ENCODE measurements at regions not wholly inside any gene's neighbourhood (a gene's known extent, or its start where the extent isn't known, plus 50 kb on each side); places are given as distances from the start of the nearest gene placed in this dataset.
"Not testable (repeated sequence)": the region's sequence is repeated elsewhere in the genome, so short reads cannot be mapped to it uniquely, and the experiment has no call there.

- no peak for DNase-seq
These were observed 292.7 kb downstream of the RPS24 start for GRCh38 chr10:78326372-78326771.

DNA sequence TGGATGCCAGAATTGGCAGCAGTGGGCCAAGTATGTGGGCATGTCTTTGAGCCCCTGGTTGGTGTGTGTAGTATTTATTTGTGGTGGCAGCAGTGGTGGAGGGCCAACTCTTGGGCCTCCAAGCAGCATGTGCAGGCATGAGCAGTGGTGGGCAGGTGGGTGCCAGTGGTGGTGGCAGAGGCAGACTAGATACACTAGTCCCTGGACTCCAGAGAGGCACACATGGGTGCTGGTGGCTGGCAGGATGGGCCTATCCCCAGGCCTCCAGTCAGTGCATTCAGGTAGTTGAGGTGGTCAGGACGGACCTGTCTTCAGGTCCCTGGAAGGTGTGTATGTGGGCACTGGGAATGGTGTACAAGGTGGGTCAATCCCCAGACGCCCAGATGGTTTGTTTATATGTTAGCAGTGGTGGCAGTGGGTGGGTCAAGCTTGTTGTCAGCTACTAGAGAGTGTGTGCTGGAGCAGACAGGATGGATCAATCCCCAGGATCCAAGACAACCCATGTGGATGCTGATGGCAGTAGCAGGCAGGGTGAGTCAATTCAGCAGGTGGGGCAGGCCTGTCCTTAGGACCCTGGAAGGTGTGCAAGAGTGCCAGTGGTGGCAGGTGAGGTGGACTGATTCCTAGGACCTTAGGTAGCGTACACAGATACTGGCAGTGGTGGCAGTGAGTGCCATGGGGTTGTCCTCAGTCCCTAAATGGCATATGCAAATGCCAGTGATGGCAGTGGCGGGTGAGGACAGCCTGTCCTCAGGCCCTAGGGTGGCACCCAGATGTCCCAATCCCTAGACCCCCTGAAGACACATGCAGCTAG, 294.3 kb downstream of the RPS24 start:
- no peak for DNase-seq

DNA sequence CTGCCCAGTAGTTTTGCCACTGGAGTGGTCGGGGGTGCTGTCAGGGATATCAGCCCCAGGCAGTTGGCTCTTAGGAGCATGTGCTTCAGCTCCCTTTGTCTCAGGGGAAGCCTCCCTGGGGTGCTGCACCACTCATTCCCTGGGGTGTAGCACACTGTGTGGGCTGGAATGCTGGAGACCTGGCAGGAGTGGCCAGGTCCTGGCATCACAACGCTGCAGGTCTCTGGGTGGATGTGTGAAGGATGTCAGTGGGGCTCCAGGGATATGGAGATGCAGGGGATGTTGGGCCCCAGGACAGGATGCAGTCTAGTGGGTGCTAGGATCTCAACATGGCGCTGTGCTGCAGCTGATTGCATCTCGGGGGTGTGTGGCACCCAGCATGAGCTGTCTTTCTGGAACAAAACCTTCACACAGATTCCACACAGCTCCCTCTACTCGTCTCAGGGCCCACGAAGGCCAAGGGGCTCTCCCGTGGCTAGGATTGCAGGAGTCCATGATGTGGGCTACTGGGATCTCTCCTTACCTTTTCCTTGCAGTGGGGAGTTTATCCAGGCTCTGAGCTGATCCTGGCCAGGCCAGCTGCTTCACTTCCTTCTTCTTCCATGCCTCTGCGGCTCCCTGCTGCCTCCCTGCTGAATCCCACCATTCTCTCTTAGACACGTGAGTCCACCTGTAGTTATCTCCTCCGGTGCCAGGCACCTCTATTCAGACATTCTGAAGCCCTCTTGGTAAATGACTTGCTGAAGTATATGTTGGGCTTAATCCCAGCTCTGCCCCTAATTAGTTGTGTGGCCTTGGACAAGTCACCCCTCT, 295.1 kb downstream of the RPS24 start:
- no peak for DNase-seq

DNA sequence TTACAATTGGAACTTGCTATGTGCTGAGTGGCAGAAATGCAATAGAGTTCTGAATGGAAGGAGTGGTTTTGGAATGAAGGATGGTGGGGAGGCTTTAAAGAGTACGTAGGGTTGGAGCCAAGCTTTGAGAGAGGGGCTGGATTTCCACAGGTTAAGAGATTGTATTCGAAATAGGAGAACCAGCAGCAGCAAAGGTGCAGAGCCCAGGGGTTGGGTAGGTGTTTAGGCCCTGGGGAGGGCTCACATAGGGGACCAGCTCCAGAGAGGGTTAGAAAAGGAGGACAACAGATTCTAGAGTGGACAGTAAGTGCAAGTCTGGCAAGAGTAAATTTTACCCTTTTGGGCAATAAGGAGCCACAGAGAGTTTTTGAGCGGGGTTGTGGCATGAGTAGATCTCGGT, 297.2 kb downstream of the RPS24 start:
- DNase-seq, result no peak

DNA sequence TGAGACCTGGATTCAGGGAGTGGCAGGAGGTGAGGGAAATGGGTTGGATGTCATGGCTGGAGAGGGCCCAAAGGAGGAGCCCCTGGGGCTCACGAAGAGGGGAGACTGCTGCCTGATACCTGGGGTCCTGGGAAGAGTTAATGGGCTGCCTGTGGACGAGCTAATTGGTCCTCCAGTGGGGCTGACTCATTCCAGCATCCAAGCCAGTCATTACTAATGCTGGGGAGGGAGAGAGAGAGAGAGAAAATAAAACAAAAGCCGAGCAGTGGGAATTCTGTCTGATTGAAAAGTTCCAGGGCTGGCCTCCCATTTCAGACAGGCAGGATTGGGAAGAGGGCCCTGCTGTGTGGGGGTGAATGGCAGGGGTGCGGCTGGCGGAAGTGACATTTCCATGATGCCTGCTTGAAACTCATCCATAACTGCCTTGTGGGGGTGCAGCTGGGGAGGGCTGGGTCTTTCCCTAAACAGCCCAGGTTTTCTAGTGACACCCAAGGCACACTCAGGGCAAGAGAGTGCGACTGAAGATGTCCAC, 297.8 kb downstream of the RPS24 start:
- DNase-seq, result no peak

DNA sequence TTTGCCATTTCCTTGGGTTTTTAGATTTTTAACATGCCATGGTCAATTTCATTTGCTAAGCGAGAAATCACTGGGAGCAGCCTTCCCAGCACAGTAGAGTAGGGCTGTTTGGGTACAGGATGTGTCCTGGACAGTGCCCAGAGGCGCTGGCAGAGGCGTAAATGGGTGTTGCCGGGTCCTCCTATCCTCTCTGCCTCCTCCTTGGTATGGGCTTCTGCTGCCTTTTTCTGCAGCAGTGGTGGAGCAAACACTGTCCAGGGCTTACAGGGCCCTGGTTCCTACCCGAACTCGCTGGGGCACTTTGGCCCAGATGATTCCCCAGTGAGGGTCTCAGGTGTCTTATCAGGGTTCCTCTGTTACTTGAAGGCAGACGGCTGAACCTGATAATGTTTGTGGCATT, 298.3 kb downstream of the RPS24 start:
- no peak for DNase-seq

- no peak for DNase-seq
These were observed 299.0 kb downstream of the RPS24 start for GRCh38 chr10:78332657-78333056.

GRCh38 chr10:78333362-78334143, 299.9 kb downstream of the RPS24 start:
- no peak for DNase-seq

DNA sequence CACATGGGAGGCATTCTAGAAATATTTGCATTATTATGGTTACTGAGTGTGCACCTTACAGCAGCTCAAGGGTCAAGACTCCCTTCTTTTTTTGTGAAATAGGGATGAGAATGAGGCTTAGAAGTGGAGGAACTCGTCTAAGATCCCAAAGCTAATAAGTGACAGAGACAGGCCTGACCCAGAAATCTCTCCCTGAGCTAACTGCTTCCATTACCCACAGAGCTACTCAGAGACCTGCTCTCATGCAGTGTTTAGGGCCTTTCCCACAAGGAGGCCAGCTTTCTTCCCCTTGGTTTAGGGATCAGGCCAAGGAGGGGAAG, 301.7 kb downstream of the RPS24 start:
- no peak for DNase-seq

DNA sequence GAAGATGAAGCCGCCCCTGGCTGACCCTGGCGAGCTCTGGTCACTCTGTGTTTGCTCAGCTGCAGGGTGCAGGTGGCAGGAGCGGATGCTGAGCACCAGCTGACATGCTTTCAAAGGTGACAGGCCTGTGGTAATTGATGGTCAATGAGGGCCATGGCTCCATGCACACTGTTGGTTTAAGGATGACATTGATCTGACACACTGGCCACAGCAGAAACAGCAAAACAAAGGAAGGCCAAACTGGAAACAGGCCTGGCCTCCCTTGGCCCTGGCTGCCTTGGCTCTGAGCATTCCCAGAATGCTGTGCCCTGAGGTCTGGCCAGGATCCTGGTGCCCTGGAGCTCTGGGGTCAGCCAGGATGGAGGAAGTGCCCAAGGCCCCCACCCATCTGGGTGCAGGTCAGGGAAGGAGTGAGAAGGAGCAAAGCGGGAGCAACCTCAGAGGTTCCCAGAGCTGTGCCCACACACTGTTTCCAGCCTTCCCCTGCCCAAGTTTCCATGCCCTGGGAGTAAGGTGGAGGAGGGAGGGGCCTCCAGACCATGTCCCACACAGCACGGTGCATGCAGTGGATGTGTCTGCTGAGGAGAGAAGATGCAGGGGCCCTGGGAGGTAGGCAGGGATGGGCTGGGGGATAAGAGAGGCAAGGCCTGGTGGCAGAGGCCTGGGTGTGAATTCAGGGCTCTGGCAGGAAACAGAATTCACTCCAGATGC, 302.2 kb downstream of the RPS24 start:
- DNase-seq, result no peak

GRCh38 chr10:78336402-78336791, 302.7 kb downstream of the RPS24 start:
- DNase-seq, result no peak

DNA sequence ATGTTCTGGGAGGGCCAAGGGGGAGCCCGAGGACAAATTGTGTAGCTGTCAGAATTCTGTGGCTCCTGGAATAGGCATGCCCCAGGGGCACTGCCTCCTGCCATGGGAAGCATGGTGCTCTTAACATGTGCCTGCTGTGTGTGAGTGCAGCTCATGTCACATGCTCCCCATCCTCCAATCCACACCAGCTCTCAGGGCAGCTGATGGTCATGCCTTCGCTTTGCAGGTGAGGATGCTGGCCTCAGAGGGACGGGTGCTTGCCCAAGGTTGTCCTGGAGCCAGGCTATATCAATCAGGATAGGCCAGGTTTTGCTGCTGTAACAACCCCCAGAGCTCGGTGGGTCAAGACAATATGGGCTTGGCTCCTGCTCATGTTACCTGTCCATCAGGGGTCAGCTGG, 303.4 kb downstream of the RPS24 start:
- no peak for DNase-seq

DNA sequence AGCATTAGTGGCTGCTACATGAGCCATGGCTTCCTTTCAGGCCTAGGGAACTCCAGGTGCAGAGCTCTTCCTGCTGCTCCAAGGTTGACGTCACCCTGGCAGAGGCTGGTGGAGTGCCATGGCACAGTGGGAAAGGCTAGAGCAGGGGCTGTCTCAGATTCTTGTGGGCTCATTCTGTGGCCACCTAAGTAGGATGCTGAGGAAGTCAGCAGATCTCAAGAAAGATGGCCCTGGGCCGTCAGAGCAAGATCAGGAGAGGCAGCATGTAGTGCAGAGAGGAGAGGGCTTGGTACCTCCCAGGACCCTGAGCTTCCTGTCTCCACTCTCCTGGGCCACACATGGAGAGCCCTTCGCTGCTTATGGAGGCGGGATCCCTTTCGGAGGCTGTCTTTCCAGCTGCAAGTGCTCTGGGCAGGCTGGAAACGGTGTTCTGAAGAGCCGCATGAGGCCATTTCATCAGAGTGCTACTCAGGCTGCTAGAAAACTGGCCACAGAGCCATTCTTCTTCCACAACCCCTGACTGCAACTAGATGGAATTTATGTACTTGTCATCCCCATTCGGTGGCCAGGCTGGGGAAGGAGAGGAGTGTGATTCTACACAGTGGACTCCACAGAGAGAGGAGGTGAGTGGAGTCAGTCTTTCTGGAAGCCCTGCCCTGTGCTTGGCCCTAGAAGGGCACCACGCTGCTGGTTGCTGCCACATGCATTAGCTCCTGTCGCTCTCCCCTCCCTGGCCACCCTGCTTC, 304.2 kb downstream of the RPS24 start:
- DNase-seq, result no peak

- no peak for DNase-seq
These were observed 305.1 kb downstream of the RPS24 start for GRCh38 chr10:78338717-78339116.

DNA sequence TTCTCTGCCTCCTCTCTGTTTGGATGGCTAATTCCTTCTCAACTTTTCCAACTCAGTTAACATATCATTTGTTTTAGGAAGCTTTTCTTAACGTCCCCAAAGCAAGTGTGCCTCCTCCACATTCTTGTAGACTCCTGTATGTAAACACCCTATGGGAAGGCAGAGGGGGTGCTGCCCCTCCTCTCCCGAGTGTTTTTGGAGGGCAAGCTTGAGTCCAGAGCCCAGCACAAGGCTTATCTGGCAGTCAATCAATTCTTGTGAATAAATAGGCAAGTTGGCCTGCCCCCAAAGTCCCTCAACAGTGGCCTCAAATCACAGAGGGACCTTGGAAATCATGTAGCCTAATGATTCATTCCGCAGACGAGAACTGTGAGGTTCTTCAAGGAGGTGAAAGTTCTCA, 305.6 kb downstream of the RPS24 start:
- DNase-seq, result no peak

GRCh38 chr10:78341953-78342614, 308.4 kb downstream of the RPS24 start:
- no peak for DNase-seq

DNA sequence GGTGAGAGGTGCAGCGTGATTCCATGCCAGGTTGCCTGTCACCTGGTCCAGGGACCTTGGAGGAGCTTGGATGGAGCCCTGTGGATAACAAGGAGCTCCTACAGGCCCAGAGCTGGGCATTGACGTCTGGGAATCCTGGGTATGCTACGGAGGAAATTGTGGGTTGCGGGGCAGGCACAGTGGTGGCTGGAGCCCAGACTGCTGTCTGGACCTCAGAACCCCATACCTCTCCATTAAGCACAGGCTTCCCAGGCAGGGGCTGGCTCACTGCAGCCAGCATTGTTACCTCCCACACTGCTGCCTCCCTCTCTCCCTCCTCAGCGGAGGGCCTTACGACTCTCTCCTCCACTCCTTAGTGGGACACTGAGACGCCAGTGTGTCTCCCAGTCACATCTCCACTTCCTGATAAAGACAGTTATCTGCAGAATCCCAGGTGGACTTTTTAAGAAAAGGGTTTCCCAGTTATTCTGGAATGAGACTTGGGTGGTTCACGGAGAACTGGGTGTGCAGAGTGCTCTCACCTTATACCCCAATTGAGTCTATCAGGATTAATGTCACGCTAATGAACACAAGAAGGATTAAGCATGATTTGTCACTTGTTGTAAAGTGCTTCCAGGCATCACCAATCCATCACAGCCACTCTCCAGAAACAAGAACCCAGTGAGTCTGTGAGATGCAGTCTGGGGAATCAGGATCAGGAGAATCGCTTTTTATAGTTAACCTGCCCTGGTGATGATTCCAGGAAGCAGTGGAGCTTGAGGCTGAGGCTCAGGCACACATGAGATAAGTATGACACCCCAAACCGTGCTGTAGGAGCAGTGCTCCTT, 309.4 kb downstream of the RPS24 start:
- no peak for DNase-seq

DNA sequence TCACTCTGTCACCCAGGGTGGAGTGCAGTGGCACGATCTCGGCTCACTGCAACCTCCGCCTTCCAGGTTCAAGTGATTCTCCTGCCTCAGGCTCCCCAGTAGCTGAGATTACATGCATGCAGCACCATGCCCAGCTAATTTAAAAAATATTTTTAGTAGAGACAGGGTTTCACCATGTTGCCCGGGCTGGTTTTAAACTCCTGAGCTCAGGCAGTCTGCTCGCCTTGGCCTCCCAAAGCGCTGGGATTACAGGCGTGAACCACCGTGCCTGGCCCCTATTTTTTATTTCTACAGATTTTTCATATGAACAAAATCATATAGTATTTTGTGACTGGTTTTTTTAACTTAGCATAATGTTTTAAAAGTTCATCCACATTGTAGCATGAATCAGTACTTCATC, 310.6 kb downstream of the RPS24 start:
- DNase-seq, result not testable (repeated sequence)

GRCh38 chr10:78345515-78345914, 311.9 kb downstream of the RPS24 start:
- DNase-seq, result not testable (repeated sequence)

GRCh38 chr10:78346721-78347120, 313.1 kb downstream of the RPS24 start:
- no peak for DNase-seq

All from CD4-positive, alpha-beta T cell treated with Interferon alpha-2 for 1 hour (primary cell).